ENCODE measurements at regions not wholly inside any gene's neighbourhood (a gene's known extent, or its start where the extent isn't known, plus 50 kb on each side); places are given as distances from the start of the nearest gene placed in this dataset.
A peak's percentile ranks its signal among the peaks of the same experiment; 100 is the strongest.

DNA sequence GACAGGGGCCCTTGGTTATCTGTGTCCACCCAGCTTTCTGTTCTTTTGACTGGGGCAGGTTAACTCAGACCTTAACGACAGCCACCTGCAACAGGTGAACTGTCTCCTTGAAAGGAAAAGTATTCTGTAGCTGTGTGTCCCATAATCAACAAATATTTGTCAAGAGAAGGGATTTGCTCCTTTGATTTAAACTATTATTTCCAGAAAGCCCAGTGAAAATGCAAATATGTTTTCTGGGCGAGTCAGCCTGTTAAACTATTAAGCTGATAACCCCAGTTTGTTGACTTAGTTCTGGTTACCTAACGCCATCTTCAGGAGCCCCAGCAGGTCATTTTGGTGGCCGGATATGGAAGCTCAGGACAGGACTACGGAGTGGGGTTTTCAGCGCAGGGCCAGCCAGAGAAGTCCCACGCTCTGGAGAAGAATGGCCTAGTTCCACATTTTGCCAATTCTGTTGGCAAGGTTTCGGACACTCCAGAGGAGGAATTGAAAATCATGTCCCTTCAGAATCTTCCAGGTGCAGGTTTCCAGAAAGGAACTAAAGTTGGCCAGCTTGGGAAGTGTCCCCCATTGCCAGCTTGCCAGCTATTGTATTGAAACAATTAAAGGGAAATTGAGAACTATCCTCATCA, 54.5 kb downstream of the ADRA2A start:
- intact Hi-C loops (cut with DNase I): no loop called here
- DNase-seq (no peak), ATAC-seq (ENCODE audit: poor library complexity) (no peak)

DNA sequence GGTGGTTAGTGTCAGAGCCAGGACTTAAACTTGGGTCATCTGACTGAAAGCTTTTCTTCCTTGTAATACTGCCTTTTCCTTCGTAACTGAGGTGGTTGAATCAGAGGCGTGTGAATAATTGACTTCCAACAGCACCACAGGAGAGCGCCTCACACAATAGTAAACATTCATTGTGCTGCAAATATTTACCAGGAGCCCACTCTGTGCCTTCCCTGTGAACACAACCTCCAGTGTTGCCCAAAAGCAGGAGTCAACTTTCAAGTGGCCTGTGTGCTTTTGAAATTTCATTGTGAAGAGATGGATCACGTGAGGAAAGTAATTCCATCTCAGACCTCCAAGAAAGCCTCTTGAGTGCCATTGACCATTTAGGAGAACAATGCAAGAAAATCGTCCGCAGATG, 60.2 kb downstream of the ADRA2A start:
- intact Hi-C loops (cut with DNase I): no loop called here
- ATAC-seq (ENCODE audit: poor library complexity) (no peak), DNase-seq (no peak)

DNA sequence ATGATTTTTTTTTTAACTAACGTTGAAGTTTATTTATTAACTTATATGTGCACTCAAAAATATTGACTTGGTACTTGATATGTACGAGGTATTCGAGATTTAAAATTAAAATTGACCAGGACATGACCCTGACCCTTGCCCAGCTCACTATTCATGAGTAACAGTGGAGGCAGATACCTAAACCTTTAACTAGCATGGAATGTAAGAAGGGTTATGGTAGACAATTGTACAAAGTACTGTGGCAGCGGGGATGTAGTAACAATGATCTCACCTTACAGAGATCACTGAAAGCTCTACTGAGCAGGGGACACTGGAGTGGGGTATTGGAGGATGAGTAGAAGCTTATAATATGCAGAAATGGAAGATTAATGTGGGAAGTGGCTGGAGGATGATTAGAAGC, 60.8 kb downstream of the ADRA2A start:
- ATAC-seq (ENCODE audit: poor library complexity) (no peak), DNase-seq (no peak)
- intact Hi-C loops (cut with DNase I): no loop called here

DNA sequence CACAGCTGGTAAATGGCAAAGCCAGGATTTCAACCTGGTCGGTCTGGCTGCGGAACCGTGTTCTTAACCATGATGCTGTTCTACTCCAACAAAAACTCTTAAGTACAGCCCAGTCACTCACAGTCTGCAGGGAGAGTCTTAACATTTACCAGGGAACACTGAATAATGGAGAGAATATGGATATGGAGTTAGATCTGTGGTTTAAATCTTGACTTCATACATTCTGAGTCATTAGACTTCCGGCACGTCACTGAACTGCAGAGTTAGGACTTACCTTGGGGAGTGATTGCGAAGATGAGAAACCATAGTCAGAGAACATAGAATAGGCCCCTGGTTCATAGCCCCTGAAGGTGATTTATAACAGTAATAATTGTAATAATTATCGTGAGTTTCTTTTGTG, 61.7 kb downstream of the ADRA2A start:
- DNase-seq (no peak), ATAC-seq (ENCODE audit: poor library complexity) (no peak)
- intact Hi-C loops (cut with DNase I): no loop called here

DNA sequence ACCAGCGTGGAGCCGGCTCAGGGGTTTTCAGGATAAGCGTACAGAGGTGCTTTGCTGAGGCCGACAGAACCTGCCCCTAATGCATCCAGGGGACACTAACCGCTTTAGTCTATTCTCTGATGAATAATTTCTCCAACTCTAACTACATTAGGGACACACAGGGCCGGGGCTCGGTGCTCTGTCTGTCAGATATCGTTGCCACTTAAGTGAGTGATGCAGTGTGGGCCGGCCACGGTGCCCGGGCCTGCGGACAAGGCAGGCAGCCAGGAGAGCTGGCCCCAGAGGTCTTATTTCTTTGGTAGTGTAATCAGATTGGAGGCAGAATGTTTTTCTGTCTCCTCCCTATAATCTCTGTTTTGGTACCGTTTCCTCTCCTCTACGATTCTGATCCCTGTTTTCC, 62.7 kb downstream of the ADRA2A start:
- intact Hi-C loops (cut with DNase I): no loop called here
- DNase-seq (no peak), ATAC-seq (ENCODE audit: poor library complexity) (no peak)

DNA sequence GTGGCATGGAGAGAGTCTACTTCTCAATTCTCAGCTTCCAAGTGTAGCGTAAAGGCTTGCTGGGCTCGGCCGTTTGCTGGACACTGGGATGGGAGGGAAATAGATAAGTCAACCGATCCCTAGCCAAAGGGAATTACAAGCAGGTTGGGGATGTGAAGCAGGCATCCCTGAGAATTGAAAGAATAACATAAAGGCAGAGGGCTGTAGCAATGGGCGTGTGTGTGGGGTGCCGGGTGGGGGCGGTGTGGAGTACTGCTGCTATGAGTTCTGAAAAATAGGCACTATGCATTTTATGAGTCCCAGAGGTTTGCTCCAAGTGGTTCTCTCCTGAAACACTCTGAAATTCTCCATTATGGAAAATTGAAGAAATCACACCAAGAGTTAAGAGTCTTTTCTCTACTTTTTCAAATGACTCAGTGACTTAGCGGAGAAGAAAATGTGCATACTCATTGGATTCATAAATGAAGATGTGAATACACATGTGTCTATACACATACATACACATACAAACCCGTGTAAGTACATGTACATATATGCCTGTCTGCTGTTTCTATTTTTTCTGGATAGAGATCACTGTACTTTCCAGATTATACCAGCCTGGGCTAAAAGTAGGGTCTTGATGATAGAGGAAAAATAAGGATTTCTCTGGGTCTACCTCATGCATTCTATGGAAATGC, 65.4 kb downstream of the ADRA2A start:
- intact Hi-C loops (cut with DNase I): no loop called here
- DNase-seq: no peak
- ATAC-seq (ENCODE audit: poor library complexity): no peak

DNA sequence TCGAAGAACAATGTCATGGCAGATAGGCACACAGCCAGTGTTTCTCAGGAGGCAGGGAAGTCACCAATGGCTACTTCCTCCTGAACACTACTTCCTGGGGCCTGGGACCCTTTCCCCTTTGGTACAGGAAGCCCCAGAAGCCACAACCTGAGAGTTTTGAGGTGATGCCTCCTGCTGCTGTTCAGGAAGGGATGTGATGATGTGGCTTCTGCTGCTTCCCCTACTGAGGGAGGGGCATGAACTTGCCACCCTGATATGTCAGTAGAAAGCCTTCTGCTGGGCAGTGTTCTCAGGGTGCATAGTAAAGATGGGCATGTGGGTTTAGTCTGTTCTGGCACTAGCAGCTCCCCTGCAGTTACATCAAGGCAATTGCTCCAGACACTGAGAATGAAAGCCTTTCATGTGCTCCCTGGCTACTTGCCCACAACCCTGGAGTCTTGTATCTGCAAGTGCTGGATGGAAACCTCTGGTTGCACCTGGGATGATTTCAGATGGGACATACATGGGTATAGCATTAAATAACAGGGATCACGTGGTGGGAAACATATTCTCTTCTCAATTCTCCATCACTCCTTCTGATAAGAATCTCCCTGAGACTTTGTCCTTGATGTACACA, 69.3 kb downstream of the ADRA2A start:
- DNase-seq (no peak), ATAC-seq (ENCODE audit: poor library complexity) (no peak)
- intact Hi-C loops (cut with DNase I): no loop called here

DNA sequence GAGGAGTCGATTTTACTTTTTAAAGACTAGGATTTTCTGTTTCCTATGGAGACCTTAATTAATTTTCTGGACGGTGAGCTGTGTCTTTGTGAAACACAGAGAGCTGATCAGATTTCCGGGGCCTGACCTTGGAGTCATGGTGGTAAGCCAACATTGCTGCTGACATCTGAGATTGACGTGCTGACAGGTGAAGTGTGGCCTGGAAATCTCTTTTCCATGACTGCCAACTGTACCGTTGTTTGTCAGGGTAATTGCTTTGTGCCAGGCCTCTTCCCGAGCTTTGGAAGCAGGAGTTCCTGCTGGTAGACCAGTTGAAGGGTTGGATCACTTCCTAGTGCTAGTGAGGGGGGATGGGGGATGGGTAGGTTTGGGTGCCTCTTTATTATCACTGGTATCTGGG, 71.2 kb downstream of the ADRA2A start:
- intact Hi-C loops (cut with DNase I): no loop called here
- DNase-seq: no peak
- peak; percentile 83 for ATAC-seq (ENCODE audit: poor library complexity)

DNA sequence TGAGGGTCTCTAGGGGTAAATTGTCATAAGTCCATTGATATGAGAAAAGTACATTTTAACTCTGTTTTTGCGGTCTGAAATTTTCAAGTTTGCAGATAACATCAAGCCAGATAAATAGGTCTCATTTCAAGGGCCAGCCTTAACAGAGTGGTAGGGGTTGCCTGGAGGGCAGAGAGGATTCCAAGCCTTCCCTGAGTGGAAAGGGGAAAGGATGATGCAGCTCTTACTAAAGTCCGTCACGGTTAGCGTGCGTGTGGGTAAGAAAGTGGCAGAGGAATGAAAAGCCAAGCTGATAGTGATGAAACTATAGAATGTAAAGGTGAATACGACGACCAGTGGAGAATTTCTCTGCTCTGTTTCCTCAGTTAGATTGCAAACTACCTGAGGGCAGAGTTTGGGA, 71.6 kb downstream of the ADRA2A start:
- no peak for DNase-seq
- no peak for ATAC-seq (ENCODE audit: poor library complexity)
- intact Hi-C loops (cut with DNase I): no loop called here

DNA sequence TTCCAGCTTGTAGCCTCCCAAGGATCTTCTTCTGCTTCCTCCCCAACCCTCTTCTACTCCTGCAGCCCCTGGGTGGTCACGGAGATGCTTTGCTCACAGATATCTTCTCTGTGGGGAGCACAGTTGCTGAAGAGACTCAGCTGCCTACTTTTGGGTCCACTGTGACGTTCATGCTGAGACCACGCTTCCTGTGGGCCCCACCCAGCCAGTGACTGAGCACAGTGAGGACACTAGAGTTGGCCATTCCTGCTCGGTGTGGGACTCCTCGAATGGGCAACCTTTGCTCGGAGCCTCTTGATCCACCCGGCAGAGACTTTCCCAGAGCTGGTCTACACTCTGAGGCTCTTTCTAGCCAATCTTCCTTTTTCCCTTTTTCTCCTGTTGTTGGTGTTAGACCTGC, 73.9 kb downstream of the ADRA2A start:
- ATAC-seq (ENCODE audit: poor library complexity): no peak
- no peak for DNase-seq
- intact Hi-C loops (cut with DNase I): no loop called here

DNA sequence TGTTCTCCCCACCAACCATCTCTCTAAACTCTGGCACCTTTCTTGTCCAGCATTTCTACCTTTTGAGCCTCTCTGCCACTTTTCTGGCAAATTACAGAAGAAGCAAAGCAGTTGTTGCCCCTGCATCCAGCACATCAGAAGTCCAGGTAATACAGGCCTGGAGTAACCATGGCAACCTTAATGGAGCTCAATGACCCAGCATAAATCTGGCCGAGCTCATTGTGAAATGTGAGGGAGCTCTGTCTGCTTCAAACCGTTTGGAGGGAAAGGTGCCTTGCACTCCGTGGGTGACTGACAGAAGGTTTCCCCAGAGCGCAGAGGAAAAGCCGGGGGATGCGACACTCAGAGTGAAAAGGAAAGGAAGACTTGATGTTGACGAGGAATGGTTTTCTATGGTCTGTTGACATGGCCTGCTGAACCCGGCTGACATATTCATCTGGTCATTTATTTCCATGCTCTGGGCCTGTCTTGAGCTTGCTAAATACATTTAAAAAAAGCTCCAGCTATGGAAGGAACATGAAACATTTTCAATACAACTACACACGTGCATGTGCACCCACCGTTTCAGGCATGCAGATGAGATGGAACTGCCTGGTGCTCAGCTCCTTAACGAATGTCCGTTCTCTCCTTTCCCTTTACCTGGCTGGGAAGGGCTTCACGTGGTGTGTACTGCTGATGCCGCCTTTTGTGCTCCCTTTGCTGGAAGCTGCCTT, 74.9 kb downstream of the ADRA2A start:
- DNase-seq: no peak
- no peak for ATAC-seq (ENCODE audit: poor library complexity)
- intact Hi-C loops (cut with DNase I): no loop called here

DNA sequence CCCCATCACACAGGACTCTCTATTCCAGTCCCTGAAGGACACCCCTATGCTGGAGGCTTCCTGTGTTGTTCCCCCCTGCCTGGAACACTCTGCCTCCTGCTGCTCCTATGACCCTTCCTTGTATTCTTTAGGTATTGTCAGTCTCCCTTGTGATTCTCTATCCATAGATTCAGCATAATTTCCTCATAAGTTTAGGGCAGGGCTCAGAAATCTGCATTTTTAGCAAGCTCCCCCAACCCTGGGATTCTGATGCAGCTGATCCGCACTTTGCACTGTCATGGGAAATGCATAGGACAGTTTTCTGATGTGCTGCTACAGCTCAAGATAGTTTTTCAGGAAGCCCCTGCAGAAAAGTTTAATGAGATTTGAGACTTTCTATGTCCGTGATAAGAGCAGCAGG, 79.9 kb downstream of the ADRA2A start:
- ATAC-seq (ENCODE audit: poor library complexity): no peak
- no peak for DNase-seq
- intact Hi-C loops (cut with DNase I): no loop called here

DNA sequence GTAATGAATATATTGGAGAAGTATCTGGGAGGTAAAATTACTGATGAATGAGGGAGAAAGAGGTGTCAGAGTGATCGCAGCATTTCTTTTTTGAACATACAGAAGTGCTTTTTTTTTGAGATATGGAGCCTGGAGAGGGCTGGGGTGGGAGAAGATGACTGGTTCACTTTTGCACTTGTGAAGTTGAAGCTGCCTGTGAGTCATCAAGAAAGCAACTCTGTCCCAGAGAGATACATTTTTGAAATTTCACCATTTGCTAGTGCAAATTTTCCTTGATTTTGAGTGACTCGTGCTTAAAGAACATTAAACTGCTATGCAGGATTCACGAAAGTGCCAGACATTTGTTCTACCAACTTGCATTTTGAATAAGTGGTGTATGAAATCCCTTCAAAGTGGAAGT, 81.8 kb downstream of the ADRA2A start:
- ATAC-seq (ENCODE audit: poor library complexity): no peak
- intact Hi-C loops (cut with DNase I): no loop called here
- no peak for DNase-seq

DNA sequence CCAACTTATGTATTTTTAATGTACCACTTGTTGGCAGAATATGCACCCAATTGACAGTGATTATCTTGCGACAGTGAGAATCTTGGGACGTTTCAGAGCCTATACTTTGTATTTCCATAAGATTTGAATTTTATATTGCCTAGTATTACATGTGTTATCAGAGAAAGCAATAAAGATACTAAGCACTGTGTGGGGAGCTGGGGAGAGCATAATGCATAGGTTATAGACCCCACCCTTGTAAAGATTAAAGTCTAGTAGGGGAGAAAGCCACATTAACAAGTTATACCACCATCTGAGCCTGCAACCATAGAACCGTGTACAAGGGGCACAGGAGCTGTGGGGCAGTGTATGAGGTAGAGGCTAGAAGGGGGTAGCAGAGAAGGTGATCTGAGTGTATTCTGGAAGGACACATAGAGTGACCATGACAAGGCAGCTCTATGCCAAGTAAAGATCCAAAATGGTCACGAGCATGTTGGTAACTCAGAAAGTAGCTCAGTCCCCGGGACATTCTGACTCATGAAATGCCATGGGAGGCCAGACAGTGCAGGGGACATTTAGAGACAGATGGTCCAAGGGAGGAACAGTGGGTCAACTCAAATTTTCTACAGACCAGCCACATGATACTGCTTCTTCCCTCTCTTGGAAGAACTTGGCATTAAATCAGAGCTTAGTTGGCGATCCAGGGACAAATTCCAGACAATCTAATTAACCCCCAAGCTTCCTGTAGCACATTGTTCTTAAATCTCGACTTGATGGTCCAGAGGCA, 84.5 kb downstream of the ADRA2A start:
- no peak for DNase-seq
- intact Hi-C loops (cut with DNase I): no loop called here
- ATAC-seq (ENCODE audit: poor library complexity): no peak

DNA sequence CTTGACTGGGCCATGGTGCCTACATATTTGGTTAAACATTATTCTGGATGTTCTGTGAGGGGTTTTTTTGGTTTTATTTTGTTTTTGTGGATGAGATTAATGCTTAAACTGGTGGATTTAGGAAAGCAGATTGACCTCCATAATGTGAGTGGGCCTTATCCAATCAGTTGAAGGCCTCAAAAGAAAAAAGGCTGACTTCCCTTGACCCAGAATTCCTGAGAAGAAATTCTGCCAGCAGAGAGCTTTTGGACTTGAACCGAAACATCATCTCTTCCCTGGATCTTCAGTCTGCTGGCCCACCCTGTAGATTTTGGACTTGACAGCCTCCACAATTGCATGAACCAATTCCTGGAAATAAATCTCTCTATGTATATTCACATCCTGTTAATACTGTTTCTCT, 94.4 kb downstream of the ADRA2A start:
- DNase-seq (no peak), ATAC-seq (ENCODE audit: poor library complexity) (no peak)
- intact Hi-C loops (cut with DNase I): no loop called here

DNA sequence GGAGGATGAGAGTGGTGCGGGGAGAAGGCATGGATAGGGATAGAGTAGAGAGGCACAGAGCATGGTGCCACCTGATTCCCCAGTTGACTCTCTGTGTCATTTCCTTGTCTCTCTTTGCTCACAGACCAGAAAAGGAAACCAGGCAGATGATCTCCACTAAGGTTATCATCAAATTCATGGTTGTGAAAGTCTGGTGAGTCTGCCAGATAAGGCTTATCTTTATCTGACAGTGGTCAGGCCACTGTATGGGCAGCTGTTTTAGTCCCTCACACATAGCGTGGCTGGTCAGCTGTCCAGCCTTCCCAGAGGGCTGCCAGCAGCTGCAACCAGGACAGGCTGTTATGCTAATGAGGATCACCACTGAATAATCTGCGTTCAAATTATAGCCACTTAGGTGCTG, 99.0 kb downstream of the ADRA2A start:
- ATAC-seq (ENCODE audit: poor library complexity) (no peak), DNase-seq (no peak)
- intact Hi-C loops (cut with DNase I): no loop called here

DNA sequence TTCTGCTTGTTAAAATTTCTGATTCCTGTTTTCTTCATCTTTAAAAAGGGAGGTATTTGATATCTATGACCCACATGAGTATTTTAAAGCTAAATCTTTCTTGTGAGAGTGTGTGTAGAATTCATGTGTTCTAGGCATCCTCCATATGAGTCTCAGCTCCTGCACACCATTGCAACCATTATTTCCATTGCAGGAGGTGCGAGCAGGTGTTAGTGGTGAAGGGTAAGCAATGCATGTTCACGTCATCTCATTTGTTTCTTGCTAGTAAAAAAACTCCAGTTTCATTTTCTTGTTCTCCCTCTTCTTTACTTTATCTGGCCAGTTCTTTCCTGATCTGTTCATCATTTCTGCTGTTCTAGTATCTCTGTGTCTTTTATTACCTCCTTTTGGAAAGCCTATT, 100.5 kb downstream of the ADRA2A start:
- intact Hi-C loops (cut with DNase I): no loop called here
- ATAC-seq (ENCODE audit: poor library complexity) (no peak), DNase-seq (no peak)

DNA sequence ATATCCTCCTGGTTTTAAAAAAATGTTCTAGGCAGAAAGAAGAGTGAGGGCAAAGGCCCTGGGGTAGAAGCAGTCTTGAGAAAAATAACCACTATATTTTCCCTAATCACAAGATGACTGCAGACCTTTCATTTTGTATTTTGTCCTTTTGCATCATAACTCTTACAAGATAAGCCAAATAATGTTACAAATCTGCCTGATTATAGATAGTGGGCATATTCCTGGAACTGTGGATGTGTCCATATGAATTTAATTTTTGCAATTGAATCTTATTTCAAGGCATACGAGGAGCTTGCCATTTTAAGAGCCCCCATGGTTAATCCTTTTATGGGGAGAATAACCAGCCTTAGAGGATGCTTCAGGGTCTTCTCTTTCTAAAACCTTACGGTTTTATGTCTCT, 102.7 kb downstream of the ADRA2A start:
- no peak for ATAC-seq (ENCODE audit: poor library complexity)
- intact Hi-C loops (cut with DNase I): no loop called here
- DNase-seq: no peak

DNA sequence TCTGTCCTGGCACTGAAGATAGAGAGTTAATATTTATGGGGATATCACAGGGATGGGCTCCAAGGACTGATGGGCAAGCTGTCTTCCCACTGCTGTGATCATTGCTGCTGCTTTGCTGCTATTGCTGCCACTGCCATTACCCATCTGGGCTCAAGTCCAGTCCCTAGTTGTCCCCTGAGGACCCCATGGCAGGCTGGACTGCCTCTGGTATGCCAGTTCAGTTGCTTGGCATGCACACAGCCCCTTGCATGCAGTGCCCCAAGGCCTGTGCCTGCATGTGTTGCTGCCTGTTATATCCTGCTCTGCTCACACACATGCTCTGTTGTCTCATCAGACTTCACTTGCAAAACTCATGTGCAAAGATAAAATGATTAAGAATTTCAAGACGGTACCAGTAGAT, 109.5 kb downstream of the ADRA2A start:
- DNase-seq (no peak), ATAC-seq (ENCODE audit: poor library complexity) (no peak)
- intact Hi-C loops (cut with DNase I): no loop called here

Measured in Right ventricle myocardium superior (tissue), 1 donor.